Fibroblast of pulmonary artery (primary cell): ENCODE measurements at regions not wholly inside any gene's neighbourhood (a gene's known extent, or its start where the extent isn't known, plus 50 kb on each side); places are given as distances from the start of the nearest gene placed in this dataset.

ENCODE experiments used
- DNase-seq: peaks from one replicate; pipeline ENCODE4 v3.0.0-alpha.2; 2010; ENCODE audit warnings: low read depth
- H3K4me3 ChIP-seq: replicated peaks from 2 replicates; pipeline ENCODE4 v1.5.1; 2011; ENCODE audit warnings: low read depth, mild to moderate bottlenecking, control low read depth, low read length, moderate library complexity
- CTCF ChIP-seq: IDR thresholded peaks from 2 replicates; pipeline ENCODE4 v1.5.1; 2011; ENCODE audit warnings: mild to moderate bottlenecking, control low read depth, low read length, inconsistent platforms; ENCODE audit errors: missing control alignments

- H3K4me3 ChIP-seq: no peak overlapping the region
- TF ChIP-seq CTCF: no peak
- no peak for DNase-seq
Measured at GRCh38 chr7:47154791-47155190, 427.1 kb downstream of the TNS3 start.

- H3K4me3 ChIP-seq: no peak overlapping the region
- TF ChIP-seq CTCF: no peak
- no peak for DNase-seq
Measured at GRCh38 chr7:47153576-47153975, 428.3 kb downstream of the TNS3 start.

GRCh38 chr7:47153058-47153457, 428.9 kb downstream of the TNS3 start:
- peak; percentile 96 for DNase-seq
- TF ChIP-seq CTCF: no peak

GRCh38 chr7:47152307-47152706, 429.6 kb downstream of the TNS3 start:
- TF ChIP-seq CTCF: no peak
- no peak for DNase-seq

More at GRCh38 chr7:47153058-47153457, 428.9 kb downstream of the TNS3 start:
- no peak overlapping the region for H3K4me3 ChIP-seq

GRCh38 chr7:47150497-47151260, 431.2 kb downstream of the TNS3 start:
- DNase-seq: no peak
- H3K4me3 ChIP-seq: no peak overlapping the region
- TF ChIP-seq CTCF: no peak

More at GRCh38 chr7:47152307-47152706, 429.6 kb downstream of the TNS3 start:
- H3K4me3 ChIP-seq: no peak overlapping the region

GRCh38 chr7:47149971-47150370, 431.9 kb downstream of the TNS3 start:
- TF ChIP-seq CTCF: no peak
- H3K4me3 ChIP-seq: no peak overlapping the region
- DNase-seq: no peak
